ENCODE measurements at regions not wholly inside any gene's neighbourhood (a gene's known extent, or its start where the extent isn't known, plus 50 kb on each side); places are given as distances from the start of the nearest gene placed in this dataset.

DNA sequence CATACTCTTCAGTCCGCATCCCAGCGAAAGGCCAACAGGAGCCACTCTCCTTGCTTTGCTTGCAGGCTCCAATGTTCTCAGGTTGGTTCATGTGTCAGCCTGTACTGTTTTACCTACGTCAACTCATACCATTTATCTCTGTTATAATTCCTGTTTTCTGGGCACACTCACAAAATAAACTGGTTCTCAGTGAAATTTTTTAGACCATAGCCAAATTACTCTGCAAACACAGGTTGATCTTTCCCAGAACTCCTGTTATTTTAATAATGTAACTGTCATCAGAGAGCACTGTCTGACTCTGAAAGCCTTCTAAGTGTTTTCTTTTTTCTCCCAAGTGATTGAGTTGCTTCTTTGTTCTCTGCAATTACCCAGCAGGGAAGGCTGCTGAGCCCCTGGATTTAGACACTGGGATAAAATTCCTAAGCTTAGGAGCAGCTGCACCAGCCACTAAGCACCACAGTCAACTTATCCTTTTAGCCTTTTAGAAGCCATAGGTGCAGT lies 111.6 kb upstream of the PIEZO2 start:
- DNase-seq = no peak

DNA sequence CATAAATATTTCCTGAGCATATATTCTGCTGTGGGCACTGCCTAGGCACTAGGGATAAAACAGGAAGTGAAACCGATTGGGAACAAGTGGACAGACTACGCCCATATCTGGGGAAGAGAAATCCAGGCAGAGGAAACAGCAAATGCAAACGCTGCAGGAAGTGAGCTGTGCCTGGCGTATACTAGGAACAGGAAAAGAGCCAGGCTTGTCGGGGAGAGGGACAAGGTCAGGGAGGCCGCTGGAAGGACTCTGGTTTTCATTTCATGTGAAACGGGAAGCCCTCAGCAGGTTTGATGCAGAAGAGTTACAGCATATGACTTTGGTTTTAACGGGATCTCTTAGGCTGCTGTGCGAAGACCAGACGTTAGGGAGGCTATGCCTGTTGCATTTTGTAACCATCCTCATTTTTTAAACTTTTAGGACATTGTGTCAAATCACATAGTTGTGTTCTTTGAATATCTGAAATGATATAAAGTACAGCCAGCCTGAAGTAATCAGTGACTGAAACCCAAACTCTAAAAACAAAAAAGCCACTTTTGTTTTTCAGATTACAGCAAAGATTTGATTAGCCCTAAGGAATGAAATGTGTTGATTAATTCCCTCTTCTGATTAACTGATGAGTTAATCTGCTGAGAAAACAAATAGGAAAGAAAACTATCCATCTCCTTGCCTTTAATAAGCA lies 110.2 kb upstream of the PIEZO2 start:
- no peak for DNase-seq

DNA sequence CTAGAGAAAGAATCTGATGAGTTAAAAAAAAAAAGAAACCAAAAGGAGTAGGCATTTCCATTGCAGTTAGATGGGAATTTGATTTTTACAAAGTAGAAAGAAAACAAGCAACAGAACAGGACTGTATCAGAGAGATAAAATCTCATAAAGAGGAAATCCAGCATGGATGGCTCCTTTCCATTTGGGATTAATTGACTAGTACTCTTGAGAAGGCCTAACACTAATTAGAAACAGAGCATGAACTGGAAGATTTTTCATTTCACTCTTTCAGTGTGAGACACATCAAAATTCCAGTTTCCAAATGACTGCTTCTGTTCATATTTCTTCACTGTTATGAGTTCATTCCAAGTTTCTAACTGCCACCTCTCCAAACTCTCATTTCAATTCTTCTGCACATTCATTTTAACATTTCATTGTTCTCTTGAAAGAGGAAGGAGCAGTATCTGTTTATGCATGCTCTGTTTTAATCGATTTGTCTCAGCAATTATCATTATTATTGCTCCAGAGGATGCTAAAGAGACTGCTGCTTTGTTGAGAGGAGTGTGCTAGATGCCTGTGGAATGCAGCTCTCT lies 108.8 kb upstream of the PIEZO2 start:
- no peak for DNase-seq

DNA sequence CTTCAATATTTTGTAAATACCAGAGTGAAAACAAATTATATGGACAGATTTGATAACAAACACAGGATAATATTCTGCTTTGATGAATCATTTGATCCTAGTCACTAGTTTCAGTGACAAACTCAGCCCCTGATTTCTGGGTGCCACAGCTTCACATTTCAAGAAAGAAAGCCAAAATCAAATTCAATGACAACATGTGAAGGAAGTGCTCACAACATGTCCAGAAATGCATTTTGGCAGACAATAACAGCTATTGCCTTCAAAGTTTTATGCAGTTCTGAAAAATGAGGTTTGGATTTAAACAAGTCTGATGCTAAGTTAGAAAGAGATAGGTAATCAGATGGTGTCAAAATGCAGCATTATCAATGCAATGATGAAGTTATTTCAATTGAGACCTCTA lies 106.9 kb upstream of the PIEZO2 start:
- no peak for DNase-seq

DNA sequence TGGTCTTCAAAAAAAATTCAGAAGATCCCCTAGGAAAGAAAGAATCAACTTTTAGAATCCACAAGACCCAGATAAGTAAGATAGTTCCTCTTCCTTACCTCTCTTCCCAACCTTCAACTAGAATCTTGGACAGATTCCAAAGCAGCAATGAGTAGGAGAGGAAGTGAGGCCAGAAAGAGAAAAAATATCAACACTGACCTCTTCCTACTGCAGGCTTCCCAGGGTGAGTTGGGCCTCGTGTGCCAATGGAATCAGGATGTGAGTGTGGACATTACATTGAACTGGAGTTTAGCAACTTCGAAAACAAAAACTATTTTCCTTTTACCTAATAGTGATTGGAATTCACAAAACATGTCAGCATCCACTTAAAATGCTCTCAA lies 102.5 kb upstream of the PIEZO2 start:
- no peak for DNase-seq

DNA sequence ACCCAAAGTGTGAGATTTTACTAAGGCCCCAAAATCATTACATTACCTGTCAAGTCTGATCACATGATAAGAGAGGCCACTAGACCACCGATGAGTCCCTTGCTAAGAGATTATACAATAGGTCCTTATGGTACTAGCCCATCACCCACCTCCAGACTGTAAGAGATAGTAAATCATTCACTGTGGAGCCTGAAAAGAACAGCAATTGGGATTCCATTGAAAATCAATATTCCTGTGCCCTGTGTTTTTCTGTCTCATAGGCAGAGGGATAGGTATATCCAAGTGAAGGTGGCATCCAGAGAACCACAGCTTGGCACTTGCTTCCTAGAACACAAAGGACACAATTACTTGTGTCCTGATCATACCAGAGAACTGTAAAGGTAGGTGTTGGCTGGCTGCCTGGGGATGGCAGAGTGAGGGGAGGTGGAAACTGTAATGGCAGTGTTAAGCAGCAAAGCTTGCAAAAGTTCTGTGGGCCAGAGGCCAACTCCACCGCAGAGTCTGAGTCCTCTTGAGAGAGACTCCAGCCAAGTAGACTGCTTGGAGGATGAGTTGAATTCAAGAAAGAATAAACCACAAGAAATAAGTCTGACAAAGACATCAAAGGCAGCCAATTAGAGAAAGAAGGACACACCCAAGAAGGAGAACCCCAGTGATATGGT lies 102.0 kb upstream of the PIEZO2 start:
- DNase-seq = no peak

DNA sequence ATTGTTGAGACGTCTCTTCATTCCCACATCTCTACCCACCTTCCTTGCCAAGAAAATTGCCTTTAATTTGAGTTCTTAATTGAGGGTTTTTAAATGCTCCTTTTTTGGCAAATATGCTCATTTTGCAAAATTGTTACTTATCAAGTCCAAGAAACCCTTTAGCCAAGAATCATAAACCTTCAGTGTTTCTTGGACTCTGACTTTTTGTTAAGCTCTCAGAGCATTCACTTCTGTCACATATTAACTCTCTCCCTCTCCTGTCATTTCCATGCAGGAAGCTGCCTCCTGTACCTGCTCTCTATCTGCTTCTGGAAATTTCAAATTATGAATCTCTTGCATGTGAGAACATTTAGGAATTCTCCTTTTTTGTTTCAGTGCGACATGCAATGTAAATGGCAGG lies 100.0 kb upstream of the PIEZO2 start:
- DNase-seq = no peak

DNA sequence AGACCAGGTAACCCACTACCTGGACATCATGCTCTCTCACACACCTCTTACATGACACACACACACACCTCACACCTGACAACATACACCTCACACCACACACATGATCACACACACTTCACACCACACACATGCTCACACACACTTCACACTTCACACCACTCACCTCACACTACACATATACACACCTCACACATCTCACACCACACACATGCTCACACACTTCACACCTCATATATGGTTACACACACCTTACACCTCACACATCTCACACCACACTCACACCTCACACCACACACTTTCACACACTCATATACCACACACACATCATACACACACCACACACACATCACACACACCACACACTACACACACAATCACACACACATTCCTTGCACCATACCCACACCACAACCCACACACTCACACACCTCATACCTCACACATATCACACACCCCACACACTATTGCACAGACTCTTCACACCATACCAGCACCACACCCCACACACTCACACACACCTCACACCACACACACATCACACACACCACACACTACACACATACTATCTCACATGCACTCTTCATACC lies 98.1 kb upstream of the PIEZO2 start:
- no peak for DNase-seq

DNA sequence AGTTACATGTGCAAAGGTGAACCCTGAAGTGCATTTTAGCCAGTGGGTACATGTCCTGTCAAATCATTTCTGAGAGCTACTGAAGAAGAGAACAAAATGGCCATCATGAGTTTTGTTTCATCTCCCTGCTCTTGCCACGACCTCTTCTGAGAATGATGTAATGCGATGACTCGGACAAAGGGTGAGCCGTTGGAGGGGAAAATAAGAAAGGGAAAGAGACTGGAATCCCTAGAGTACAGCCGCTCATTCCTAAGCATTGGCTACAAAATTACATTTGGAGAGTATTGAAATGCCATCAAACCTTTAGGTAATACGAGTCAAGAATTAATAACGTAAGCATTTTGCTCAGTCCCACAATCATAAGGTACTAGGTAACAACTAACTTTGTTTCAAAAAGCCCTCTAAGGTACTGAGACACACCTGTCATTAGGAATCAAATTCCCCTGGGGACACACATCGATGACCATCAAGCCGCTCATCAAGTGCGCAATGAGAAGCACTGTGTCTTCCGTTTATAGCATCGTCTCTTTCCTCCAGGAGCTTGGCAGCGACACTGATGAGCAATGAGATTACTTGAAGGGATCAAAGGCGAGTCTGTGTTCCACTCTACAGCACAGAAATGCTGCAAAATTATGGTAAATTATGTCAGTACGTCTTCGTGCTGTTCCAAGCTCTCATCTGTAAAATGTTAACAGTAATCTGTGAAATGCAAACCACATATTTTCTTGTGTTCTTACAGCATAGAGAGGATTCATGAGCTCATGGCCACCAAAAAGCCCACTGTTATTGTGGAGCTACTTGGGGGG lies 97.3 kb upstream of the PIEZO2 start:
- DNase-seq = no peak

DNA sequence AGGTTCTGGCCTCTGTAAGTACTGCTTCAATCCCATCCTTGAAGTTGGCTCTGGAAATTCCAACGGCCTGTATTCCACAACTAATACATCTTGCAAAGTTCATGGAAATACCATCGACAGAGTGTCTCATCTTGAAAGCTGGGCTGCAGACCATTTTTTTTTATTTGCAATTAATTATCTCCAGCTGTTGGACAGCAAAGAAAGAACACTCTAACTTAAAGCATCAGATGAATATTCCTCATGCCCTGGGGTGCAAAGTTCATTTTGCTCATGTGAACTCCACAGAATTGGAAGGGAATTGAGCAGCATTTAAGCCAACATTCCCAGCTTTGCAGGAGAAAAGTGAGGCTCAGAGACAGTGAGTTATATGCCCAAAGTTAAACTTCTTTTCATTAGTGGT lies 96.5 kb upstream of the PIEZO2 start:
- no peak for DNase-seq

DNA sequence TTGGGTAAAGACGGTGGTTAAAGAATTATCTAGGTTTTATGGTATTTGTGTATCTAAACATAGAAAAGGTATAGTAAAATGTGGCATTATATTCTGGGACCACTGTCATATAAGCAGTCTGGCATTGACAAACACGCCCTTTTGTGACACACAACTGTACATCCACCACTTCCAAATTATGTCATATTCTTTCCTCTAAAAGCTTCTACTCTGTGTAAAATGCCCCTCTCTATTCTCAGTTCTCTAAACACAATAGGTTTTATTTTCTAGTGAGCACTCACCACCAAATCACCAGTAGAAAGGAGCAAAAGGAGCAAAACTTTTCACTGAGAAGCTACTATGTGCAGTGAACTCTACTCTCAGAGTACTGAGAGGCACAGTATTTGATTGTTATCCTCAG lies 88.1 kb upstream of the PIEZO2 start:
- DNase-seq = no peak

DNA sequence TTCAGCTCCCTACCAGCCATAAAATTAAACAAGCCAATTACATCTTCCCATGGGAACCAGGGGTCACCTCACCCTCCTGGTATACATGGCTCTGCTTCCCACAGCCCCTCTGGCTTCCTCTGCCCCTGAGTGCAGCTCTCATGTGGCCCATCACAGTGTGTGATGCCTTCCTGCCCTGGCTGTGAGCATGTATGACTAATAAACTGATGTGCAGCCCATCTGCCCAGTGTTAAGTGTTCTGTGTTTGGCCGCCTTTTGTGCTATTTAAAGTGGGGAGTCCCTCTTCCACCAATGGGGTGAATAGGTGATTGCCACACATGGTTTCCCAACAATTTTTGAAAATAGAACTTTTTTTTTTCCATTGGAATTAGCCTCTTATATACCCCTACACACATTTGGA lies 87.7 kb upstream of the PIEZO2 start:
- DNase-seq = no peak

DNA sequence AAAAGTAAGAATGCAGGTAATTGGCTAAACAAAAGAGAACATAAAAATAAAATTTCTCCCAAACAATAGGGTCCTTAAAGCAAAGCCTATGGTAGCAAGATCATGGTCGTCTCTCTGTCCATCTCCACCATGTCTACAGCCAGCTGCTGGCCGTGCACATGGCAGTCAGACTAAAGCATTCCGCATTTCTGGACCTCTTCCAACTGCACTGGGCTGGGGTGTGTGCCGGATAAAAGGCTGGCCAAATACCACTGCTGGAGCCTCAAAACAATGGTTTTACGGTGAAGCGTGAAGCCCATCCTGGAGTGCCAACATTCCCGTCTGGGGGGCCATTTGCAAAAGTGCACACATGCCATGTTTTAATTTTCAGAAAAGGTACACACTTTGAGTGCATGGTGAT lies 74.8 kb upstream of the PIEZO2 start:
- DNase-seq = no peak

DNA sequence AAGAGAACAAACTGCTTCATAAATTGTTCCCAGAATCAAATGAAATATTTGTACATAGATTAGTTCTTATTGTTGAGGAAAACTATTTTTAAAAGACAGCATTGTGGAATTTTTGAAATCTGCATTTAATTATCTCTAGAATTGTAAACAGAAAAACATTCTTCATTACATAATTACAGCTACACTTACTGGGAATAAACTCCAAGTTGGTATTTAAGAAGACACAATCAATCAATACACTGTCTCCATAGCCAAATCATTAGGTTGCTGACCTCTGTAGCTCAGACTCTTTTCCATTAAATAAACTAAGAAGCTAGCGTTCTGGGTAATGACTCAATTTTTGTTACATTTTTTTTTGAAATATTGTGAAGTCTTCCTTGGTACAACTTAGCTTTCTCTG lies 70.2 kb upstream of the PIEZO2 start:
- no peak for DNase-seq

DNA sequence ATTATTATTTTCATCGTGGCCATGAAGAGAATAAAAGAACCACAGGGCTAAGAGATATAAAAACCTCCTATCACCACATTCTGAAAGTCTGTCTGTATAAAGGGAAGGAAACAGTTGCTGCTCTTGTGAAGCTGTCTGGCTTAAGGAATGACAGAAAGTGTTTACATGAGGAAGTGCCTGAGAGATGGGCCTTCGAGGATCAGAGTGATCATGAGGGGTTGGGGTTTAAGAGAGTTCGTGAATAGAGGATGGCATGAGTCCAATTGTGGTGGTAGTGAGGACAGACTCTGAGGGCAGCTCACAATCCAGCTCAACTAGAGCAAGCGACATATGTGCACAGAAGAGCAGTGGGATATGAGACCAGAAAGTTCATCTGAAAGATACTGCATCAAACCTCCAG lies 65.8 kb upstream of the PIEZO2 start:
- no peak for DNase-seq

DNA sequence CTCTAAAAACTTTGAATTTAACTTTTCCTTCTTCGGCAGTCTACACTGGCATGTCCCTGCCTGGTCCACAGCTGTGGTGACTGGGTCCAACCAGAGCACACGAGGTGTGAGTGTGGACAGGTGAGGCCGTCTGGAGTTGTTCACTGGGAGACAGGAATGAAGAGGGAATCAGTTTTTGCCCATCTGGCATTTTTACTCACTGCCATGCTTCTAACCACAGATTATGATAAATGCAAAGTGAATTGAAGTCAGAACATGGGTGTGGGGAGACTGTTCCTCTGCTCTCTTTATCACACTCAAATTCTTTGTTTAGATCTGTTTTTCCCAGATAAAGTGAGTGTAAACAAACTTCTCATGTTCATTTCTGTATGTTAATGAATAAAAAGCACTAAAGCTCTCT lies 54.7 kb upstream of the PIEZO2 start:
- DNase-seq = no peak

DNA sequence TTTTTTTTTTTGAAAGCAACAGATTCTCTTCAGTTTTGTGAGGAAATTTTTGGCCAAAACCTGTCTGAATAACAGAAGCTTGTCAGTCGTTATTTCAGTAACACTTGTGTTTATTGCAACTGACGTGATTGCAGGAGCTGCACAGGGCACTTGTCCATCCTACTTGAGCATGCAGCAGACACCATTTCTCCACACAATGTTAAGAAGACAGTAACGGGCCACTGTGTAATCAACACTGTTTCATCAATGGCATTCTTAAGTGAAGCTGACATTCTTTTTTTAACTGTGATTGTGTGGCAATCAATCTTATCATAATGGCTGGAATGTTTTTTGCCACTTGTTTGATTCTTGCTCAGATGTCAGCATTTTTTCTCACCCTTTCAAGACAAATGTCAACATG lies 50.1 kb upstream of the PIEZO2 start:
- no peak for DNase-seq
